ENCODE measurements at regions not wholly inside any gene's neighbourhood (a gene's known extent, or its start where the extent isn't known, plus 50 kb on each side); places are given as distances from the start of the nearest gene placed in this dataset.

GRCh38 chr21:45354970-45355369 is 50.0 kb upstream of the COL18A1 start:
- in situ Hi-C loops (cut with HindIII; ENCODE audit: low pct_ligation_motif_present, low sequenced_read_pairs), result no loop called here
- peak; percentile 5 for TF ChIP-seq CTCF (IDR thresholded peaks at IDR 0.05; ENCODE audit: low read depth, low read length, missing control alignments)
- H3K27ac ChIP-seq, result no peak overlapping the region
- H3K36me3 ChIP-seq (replicated peaks), result no peaks in the 10 kb centered on the region
- no peak for DNase-seq
- no peaks in the 10 kb centered on the region for H3K27me3 ChIP-seq (replicated peaks)
- no peak overlapping the region for H3K4me3 ChIP-seq (ENCODE audit: low read depth, low read length)

Data from brain microvascular endothelial cell (primary cell).